GM21576 (cell line): ENCODE measurements at regions not wholly inside any gene's neighbourhood (a gene's known extent, or its start where the extent isn't known, plus 50 kb on each side); places are given as distances from the start of the nearest gene placed in this dataset.

Experiments
- ATAC-seq: cut with Tn5 transposase; IDR thresholded peaks from one replicate; pipeline ENCODE4 v1.9.1; 2021; ENCODE audit warnings: mild to moderate bottlenecking, moderate library complexity; ENCODE audit not compliant: unreplicated experiment

DNA sequence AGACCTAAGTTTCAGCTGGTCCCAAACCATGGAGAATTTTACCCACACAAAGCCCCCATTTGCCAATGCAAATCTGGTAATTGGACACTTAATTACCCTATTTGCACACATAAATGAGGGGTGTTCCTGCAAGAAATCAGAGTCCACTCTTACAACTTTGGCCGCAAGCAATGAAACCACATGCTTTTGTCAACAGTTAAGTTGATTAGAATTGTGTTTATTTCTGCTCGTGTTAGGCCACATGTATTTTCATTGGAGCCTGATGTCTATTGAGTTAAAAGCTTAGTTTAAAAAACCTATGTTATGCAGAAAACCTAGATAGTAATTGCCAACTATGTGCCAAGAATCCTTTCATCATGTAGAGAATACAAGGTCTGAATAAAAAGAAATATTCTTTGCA, 153.8 kb upstream of the CMC1 start:
- no peak for ATAC-seq

DNA sequence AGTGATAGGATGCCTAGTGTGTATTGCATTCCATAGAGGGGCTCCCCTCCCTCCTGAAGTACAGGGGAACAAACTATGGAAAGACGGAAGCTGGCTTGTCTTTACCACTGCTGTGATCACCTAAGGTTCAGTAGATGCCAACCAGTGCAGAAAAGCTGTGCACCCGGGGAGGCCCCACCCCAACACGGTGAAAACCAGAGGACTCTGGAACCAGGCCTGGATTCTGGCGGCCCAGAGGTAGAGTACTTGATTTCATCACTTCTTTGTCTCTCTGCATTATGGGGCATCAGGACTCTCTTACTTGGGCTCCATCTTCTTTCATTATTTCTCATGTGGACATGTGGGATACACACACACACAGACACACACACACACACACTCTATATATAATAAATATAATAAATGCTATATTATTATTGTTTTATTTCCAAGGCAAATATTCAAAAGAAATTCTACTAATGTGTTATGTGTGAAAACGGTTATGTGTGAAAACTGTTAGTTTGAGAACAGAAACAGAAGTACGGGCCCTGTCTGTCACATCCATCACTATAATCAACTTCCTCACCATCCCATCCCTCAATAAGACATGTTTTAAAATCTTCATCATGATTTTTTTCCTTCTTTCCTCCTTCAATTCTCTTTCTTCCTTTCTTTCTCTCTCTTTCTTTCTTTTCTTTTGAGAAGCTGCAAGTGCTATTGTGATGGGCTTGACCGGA, 152.4 kb upstream of the CMC1 start:
- ATAC-seq: no peak

DNA sequence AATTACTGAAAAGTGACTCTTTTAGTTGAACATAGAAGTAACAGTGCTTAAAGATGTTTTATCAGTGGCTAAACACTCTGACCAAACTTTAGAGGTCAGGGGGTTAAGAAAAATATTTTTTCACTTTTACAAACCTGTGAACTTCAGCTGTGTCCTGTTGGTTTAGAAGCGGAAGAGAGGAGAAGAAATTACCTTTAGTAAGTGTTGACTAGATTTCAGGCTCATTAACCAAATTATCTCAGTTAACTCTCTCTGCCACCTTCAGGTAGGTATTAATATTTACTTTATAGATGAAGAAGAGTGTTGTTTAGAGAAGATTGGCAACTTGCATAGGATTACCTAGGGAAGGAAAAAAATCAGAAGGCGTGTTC, 151.9 kb upstream of the CMC1 start:
- ATAC-seq: no peak

DNA sequence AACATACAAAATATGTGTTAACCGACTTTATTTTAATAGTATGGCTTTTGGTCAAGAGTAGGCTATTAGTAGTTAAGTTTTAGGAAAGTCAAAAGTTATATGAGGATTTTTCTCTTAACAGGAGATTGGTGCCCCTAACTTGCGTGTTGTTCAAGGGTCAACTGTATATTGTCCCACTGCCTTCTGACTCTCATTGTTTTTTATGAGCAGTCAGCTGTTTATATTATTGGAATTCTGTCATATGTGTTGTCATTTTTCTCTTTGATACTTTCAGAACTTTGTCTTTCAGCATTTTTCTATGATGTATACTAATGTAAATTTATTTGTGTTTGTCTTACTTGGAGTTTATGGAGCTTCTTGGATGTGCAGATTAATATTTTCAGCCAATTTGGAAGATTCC, 142.1 kb upstream of the CMC1 start:
- no peak for ATAC-seq

DNA sequence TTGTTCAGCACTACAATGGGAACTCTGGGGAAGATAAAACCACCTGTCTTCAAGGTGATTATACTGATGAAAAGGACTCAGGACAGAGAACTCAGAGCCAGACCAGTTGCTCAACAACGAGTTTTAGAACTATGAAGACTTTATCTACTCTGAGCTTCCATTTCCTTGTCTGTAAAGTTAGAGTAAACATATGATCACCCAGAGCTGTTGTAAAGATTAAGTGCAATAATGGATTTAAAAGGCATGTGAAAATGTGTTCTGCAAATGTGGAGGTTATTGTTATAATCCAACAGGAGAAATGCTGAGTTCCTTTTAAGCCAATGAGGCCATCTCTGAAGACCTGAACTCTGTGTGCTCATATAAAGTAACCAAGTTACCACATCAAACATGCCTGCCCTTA, 139.7 kb upstream of the CMC1 start:
- ATAC-seq: no peak

DNA sequence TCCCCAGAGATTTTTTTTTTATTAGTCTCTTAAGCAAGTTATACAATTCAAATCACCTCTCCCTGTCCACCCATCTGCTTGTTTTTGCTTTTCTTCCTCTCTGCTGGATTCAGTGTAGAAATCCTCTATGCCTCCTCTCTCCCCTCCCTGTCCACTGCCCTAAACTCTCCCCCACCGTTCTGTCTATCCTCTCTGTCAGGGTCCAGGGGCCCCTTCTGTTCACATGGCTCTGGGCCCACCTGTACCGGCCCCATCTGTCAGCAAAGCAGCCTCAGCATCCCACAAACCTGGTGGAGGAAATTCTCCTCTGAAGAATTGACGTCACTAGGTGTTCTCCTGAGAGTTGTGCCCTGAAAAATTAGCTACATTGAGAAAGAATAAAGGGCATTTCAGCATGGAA, 137.6 kb upstream of the CMC1 start:
- no peak for ATAC-seq

DNA sequence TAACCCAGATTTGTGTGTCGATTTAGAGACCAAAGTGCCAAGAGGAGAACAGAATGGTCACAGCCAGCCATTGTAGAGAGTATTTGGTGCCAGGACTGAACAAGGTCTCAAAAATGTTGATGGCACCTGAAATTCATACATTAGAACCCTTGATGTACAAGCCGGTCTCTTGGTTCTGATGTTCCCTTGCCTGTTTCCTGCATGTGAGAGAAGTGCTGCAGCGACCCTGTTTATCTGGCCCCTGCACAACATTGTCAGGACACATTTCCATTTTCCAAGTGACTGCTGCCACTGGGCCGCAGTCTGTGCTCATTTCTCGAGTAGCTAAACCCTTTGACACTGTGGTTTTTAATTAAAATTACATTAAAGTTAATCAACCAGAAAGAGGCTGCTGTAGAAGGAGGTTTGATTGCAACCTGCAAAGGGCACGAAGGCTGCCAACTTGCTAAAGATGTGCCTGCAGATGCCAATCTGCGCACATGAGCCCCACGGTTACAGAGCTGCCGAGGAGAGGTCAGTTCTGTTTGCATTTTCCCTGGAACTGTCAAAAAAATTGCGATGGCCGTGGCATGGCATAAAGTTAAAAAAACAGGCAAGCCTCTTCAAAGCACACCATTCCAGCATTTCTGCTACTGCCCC, 136.4 kb upstream of the CMC1 start:
- no peak for ATAC-seq

DNA sequence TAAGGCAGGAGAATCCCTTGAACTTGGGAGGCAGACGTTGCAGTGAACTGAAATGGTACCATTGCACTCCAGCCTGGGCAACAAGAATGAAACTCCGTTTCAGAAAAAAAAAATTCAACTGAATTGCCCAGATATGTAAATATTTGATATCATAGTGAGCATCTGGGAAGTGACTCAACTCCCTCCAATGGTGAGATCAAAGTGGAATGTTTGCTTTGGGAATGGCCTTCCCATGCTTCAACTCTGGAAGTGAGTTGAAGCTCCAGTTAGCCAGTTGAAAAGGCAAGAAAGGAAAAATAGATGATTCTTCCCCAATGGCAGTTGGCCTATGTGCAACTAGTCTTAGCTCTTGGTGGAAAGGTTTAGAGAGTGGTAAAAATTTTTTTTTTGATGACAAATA, 131.6 kb upstream of the CMC1 start:
- no peak for ATAC-seq

DNA sequence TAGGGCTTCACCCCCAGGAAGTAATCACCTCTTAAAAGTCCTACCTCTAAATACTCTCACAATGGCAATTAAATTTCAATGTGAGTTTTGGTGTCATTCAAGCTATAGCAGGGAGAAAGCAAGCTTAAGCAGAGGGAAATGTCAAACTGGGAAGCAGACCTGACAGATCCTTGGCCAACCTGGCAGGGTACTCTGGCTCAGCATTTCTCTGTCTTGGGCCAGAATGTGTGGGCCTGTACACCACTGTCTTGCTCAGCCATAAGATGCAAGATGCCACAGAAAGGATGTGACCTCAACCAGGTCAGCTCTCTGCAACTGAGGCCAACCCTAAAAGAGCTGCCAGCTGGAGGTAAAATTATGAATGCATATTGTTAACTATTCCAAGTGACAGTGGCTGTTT, 130.6 kb upstream of the CMC1 start:
- ATAC-seq: no peak

DNA sequence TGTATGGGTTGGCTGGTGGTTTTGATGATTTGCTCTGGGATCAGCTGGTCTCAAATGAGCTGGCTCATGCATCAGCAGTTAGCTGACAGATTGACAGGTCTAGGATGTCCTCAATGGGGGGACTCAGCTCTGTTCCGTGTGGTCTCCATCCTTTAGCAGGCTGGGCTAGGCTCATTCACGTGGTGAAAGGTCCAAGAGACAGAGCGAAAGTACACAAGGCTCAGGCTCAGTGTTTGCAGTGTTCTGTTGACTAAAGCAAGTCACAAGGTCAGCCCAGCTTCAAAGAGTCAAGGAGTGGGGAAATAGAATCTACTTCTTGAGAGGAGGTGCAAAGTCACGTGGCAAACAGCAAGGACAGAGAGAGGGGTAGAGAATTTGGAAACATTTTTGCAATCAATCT, 126.5 kb upstream of the CMC1 start:
- ATAC-seq: no peak

DNA sequence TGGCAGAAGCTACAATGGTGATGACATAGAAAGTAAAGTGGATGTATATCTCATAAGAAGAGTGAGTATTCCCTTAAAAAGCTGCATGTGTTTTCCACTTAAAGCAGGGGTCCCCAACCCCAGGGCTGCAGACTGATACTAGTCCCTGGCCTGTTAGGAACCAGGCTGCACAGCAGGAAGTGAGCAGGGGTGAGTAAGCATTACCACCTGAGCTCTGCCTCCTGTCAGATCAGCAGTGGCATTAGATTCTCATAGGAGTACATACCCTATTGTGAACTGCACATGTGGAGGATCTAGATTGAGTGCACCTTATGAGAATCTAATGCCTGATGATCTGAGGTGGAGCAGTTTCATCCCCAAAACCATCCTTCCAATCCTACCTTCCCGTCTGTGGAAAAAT, 126.1 kb upstream of the CMC1 start:
- ATAC-seq: no peak

DNA sequence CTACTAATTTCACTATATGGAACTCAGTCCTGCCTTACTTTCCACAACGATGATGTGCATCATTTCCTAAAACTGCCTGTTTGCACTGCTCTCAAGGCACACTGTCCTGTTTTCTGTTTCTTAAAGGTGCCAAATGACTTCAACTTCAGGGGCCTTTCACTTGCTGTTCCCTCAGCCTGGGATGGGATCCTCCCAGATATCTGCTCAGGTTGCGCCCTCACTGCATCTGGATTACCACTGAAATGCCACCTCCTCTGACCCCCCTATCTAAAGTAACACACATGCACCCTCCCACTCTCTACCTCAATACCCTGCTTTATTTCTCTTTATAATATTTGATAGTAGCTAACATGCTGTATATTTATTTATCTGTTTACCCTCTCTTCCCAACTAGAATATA, 123.8 kb upstream of the CMC1 start:
- ATAC-seq: no peak

DNA sequence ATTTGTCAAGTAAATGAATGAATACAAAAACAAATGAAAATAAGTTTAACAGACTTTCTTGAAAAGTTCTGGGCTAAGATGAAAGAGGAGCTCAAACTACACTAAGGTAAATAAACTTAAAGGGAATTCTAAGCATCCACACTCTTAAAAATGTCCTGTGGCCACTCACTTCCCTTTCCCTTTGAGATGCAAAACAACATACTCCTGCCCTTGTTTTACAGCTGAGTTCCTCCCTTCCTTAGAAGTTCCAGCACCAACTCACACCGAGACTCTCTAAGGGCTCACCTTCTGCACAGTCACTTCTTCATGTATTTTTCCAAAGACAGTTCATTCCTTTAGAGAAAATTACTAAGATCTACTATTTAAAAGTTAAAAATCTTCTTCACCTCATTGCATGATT, 123.3 kb upstream of the CMC1 start:
- no peak for ATAC-seq

DNA sequence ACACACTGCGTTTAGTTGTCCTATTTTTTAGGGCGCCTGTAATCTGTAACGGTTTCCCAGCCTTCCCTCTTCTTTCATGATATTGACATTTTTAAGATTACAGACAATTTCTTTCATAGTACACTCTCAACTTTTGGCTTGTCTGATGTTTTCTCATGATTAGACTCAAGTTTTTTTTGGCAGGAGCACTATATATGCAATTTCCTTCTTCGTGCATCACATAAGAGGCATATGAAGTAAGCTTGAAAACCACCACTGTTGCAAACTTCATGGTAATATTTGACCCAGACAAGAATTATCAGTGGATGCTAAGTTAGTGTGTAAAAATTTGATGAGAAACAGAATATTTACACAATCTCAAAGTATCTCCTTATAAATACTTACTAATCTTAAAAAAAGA, 119.2 kb upstream of the CMC1 start:
- no peak for ATAC-seq

DNA sequence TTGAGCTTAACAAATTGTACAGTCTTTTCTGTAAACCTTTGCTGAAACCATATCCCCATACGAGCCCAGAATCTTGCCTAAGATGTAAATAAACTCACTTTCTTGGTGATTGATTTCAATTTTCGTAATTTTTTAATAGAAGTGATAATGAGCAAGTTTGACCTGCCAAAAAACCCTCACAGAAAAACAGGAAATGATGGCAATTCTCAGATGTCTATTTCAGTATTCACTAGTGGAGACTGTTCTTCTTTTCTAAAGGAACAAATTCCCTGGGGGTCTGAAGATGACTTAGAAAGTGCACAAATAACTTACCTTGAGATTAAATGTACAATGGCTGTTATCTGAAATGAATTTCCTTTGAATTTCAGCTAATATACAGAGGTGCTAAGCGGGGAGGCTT, 116.5 kb upstream of the CMC1 start:
- no peak for ATAC-seq

DNA sequence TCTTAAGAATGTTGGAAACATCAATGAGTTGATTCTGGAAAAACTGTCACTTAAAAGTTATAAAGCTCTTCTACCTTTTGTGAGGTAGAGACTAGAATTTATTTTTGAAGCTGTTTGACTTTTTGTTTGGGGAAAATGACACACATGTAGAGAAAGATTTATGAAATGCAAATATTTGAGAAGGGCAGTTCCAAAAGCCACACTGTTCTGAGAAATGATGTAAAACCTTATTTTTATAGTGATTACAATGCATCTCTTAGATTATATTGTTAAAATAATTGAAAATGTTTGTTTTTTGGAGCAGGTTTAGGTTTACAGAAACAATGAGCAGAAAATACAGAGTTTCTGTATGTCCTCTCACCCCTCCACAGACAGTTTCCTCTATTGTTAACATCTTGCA, 116.1 kb upstream of the CMC1 start:
- no peak for ATAC-seq

DNA sequence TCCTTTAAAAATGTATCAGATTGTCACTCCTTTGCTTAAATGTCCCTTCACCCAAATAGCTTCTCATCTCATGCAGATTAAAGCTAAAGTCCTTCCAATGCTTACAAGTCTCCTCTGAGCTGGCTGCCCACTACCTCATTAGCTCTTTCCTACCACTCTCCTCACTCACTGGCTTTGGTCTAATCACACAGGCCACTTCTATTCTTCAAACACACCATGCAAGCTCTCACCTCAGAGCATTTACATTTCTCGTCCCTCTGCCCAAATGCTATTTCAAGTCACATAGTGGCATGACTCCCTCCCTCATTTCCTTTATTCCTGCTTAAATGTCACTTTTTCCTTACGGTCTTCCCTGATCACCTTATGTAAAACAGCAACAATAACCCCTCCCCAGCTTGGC, 110.6 kb upstream of the CMC1 start:
- ATAC-seq: no peak

DNA sequence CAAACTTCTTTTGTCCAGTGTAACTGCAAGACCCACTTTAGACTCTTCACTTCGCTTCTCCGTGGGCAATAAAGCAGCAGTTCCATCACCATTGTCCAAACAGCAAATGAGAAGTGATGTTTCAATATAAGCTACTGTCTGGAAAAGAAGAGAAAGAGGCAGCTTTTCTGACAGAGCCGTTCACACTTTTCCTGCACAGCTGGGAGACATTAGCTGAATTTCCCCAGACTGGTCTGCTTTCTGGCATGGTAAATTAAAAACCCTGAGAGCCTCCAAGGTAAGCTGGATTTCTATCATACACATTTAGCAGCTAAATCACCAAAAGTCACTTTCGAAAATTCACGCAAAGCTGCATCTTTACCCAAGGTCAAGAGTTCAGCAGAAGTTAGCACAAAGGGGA, 108.5 kb upstream of the CMC1 start:
- ATAC-seq: no peak

DNA sequence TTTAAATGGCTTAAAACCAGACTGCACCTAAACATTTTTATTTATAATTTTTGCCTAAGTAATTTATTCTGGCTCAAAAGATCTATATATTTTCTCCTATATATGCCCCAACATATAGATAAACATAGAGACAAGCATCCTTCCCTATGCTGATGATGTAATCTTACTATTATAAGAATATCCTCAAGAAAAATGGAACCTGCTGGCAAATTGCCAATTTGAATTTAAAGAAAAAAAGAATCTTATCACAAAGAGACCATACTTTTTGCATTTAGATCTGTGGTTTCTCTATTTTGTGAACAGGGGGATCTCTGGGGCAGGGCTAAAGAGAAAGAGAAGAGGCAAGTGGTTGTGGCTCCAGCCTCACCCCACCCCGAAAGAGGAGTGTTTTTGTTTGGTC, 107.2 kb upstream of the CMC1 start:
- ATAC-seq: no peak

DNA sequence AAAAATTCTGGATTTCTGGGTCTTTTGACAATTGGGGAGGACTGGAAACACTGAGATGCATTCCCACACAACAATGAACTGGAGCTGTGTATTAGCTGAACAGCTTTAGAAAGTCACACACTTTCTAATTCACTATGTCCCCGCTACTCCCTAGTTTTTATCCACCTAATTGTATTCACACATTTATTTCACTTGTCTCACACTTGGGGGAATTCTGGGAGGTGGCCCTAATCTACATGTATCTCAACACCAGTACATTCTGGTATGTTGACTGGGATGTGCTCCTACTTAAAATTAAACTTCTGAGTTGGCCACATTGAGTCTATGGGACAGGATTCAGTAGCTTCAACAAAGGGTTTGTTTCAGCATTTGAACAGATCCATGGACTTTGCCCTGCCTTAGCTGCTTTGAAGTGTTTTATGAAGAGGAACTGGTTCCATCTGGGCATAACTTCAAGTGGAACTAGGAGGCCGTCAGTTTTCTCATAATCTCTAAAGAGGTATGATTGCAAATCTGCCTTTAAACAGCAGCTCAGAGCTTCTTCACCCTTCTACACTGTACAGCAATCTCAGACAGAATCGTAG, 106.5 kb upstream of the CMC1 start:
- no peak for ATAC-seq

DNA sequence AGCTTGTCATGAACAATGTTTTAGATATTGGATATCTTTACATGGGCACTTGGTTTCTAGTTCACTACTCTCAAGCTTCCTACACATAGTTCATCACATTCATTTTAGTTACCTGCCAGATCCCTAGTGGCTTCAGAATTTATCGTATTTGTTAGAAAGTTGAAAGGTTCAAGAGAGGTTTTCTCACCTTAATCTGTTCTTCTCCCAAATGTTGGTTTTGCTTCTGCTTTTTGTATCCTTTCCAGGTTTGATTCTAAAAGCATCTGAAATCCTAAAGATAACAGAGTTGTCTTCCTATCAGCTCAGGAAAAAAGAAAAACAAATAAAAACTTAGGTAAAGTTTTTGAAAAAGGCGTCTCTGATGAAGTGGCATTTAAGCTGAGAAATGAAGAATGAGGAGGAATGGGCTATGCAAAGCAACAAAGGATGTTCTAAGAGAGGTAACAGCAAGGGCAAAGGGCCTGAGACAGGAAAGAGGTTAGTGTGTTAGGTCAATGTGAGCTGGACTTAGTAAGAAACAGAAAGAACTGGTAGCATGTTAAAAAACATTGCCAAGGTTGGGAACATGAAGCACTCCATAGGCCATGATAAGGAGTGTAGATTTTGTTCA, 104.7 kb upstream of the CMC1 start:
- no peak for ATAC-seq

DNA sequence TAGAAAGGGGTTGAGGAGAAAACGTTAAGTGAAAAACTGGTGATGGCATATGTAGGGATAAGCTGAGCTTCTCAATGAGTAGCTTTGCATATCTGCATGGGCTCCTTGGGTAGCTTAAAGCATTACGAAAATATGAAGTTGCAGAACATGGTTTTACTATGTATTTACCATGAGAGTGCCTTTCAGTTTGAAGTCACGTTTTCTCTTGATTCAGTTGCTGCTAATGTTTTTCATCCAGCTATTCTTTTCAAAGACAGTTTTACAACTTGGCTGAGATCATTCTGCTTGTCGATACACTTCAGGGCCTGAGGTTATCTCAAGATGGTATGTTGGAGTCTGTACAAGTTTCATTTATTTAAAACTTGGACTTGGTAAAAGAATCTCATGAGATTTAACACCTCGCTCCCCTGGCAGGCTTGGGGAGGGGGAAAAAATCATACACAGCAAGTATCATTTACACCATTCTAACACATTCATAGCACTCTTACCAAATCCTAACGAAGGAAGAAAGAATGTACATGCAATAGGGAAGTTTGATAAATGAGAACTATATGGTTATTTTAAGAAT, 103.3 kb upstream of the CMC1 start:
- ATAC-seq: no peak
